H9 (cell line): ENCODE measurements at regions not wholly inside any gene's neighbourhood (a gene's known extent, or its start where the extent isn't known, plus 50 kb on each side); places are given as distances from the start of the nearest gene placed in this dataset.

ENCODE experiments used
- DNase-seq: peaks from one replicate; pipeline ENCODE4 v3.0.0-alpha.2; 2017
- H2AFZ ChIP-seq: one replicate; pipeline ENCODE4 v1.6.1; 2013; ENCODE audit warnings: mild to moderate bottlenecking, low read length, control low read depth, moderate library complexity
- H2AK5ac ChIP-seq: 2 replicates; pipeline ENCODE4 v1.6.1; 2013; ENCODE audit warnings: low read length, control low read depth, mixed read lengths; ENCODE audit not compliant: insufficient read length
- H2BK120ac ChIP-seq: one replicate; pipeline ENCODE4 v1.6.1; 2013; ENCODE audit warnings: low read depth, mild to moderate bottlenecking, low read length, control low read depth, inconsistent platforms; ENCODE audit not compliant: poor library complexity, severe bottlenecking
- H2BK12ac ChIP-seq: 2 replicates; pipeline ENCODE4 v1.6.1; 2013; ENCODE audit warnings: low read length, control low read depth, mixed read lengths, low read depth; ENCODE audit not compliant: insufficient read length
- H2BK15ac ChIP-seq: 2 replicates; pipeline ENCODE4 v1.6.1; 2013; ENCODE audit warnings: low read depth, low read length, control low read depth
- H2BK20ac ChIP-seq: one replicate; pipeline ENCODE4 v1.6.1; 2013; ENCODE audit warnings: low read depth, mild to moderate bottlenecking, low read length, control low read depth, inconsistent platforms; ENCODE audit not compliant: poor library complexity, severe bottlenecking
- H2BK5ac ChIP-seq: 2 replicates; pipeline ENCODE4 v1.6.1; 2013; ENCODE audit warnings: low read length, control low read depth, mixed read lengths; ENCODE audit not compliant: insufficient read length
- H3K14ac ChIP-seq: 2 replicates; pipeline ENCODE4 v1.6.1; 2013; ENCODE audit warnings: low read length, control low read depth; ENCODE audit not compliant: insufficient read depth
- H3K18ac ChIP-seq: 2 replicates; pipeline ENCODE4 v1.6.1; 2013; ENCODE audit warnings: low read depth, mild to moderate bottlenecking, mixed read lengths, low read length, control low read depth; ENCODE audit not compliant: insufficient read length
- H3K23ac ChIP-seq: 2 replicates; pipeline ENCODE4 v1.6.1; 2013; ENCODE audit warnings: low read length, control low read depth, mixed read lengths, low read depth; ENCODE audit not compliant: insufficient read length
- H3K23me2 ChIP-seq: 2 replicates; pipeline ENCODE4 v1.6.1; 2013; ENCODE audit warnings: low read depth, mild to moderate bottlenecking, mixed read lengths, low read length, control low read depth; ENCODE audit not compliant: insufficient read length, poor library complexity, severe bottlenecking
- H3K27ac ChIP-seq: 2 replicates; pipeline ENCODE4 v1.5.1; 2013; ENCODE audit warnings: low read length, control low read depth, mixed read lengths, low read depth; ENCODE audit not compliant: insufficient read length
- H3K27me3 ChIP-seq: 2 replicates; pipeline ENCODE4 v1.6.1; 2013; ENCODE audit warnings: low read length, control low read depth, inconsistent platforms; ENCODE audit not compliant: insufficient read depth
- H3K4ac ChIP-seq: 2 replicates; pipeline ENCODE4 v1.6.1; 2013; ENCODE audit warnings: low read depth, mild to moderate bottlenecking, control low read depth, inconsistent platforms, low read length, moderate library complexity
- H3K4me1 ChIP-seq: 2 replicates; pipeline ENCODE4 v1.6.1; 2013; ENCODE audit warnings: low read length, control low read depth, inconsistent platforms; ENCODE audit not compliant: insufficient read depth
- H3K4me2 ChIP-seq: 2 replicates; pipeline ENCODE4 v1.6.1; 2013; ENCODE audit warnings: low read length, control low read depth, mixed read lengths; ENCODE audit not compliant: insufficient read length, insufficient read depth
- H3K56ac ChIP-seq: 2 replicates; pipeline ENCODE4 v1.6.1; 2013; ENCODE audit warnings: low read depth, mild to moderate bottlenecking, mixed read lengths, low read length, control low read depth; ENCODE audit not compliant: insufficient read length
- H3K79me1 ChIP-seq: 2 replicates; pipeline ENCODE4 v1.6.1; 2013; ENCODE audit warnings: low read depth, mild to moderate bottlenecking, moderate library complexity, low read length, control low read depth, inconsistent platforms; ENCODE audit not compliant: insufficient read depth, poor library complexity, severe bottlenecking
- H3K79me2 ChIP-seq: 2 replicates; pipeline ENCODE4 v1.6.1; 2013; ENCODE audit warnings: low read length, control low read depth, inconsistent platforms; ENCODE audit not compliant: insufficient read depth
- H3K9ac ChIP-seq: 2 replicates; pipeline ENCODE4 v1.6.1; 2013; ENCODE audit warnings: low read length, control low read depth, mixed read lengths; ENCODE audit not compliant: insufficient read length; ENCODE audit errors: extremely low read depth
- H3K9me3 ChIP-seq: one replicate; pipeline ENCODE4 v1.6.1; 2013; ENCODE audit warnings: low read depth, low read length, inconsistent platforms; ENCODE audit not compliant: control insufficient read depth
- H3T11ph ChIP-seq: one replicate; pipeline ENCODE4 v1.6.1; 2013; ENCODE audit warnings: mild to moderate bottlenecking, low read length, control low read depth, inconsistent platforms
- H4K20me1 ChIP-seq: one replicate; pipeline ENCODE4 v1.6.1; 2013; ENCODE audit not compliant: control insufficient read depth, insufficient read length, insufficient read depth
- H4K5ac ChIP-seq: 2 replicates; pipeline ENCODE4 v1.6.1; 2013; ENCODE audit warnings: low read depth, mild to moderate bottlenecking, mixed read lengths, low read length, control low read depth; ENCODE audit not compliant: insufficient read length
- H4K8ac ChIP-seq: replicated peaks from 2 replicates; pipeline ENCODE4 v1.6.1; 2013; ENCODE audit warnings: low read length, control low read depth, mixed read lengths, low read depth; ENCODE audit not compliant: insufficient read length
- H4K91ac ChIP-seq: 2 replicates; pipeline ENCODE4 v1.6.1; 2013; ENCODE audit warnings: low read depth, mild to moderate bottlenecking, moderate library complexity, mixed read lengths, low read length, control low read depth; ENCODE audit not compliant: insufficient read length
- H3K27ac Mint-ChIP-seq, 3 experiments: 2 replicates in 2 of 3; 3 replicates in 1 of 3; pipeline ENCODE4 v1.8.0; 2020 to 2021; ENCODE audit warnings: mixed read lengths in 3 of 3, mild to moderate bottlenecking in 1 of 3, moderate library complexity in 1 of 3
- H3K27me3 Mint-ChIP-seq: 2 replicates; pipeline ENCODE4 v1.8.0; 2021; ENCODE audit warnings: low read depth, mild to moderate bottlenecking, moderate library complexity, mixed read lengths
- H3K36me3 Mint-ChIP-seq, 3 experiments: 2 replicates in 2 of 3; 3 replicates in 1 of 3; pipeline ENCODE4 v1.8.0; 2020 to 2021; ENCODE audit warnings: low read depth in 3 of 3, mixed read lengths in 3 of 3; ENCODE audit not compliant: insufficient read depth in 1 of 3
- H3K4me1 Mint-ChIP-seq, 2 experiments: 2 replicates each; pipeline ENCODE4 v1.8.0; 2020; ENCODE audit warnings: mixed read lengths in 2 of 2
- H3K4me3 Mint-ChIP-seq, 2 experiments: 2 replicates in 1 of 2; 3 replicates in 1 of 2; pipeline ENCODE4 v1.8.0; 2020 to 2021; ENCODE audit warnings: mild to moderate bottlenecking in 2 of 2, mixed read lengths in 2 of 2, moderate library complexity in 1 of 2
- H3K9me3 Mint-ChIP-seq, 2 experiments: 2 replicates in 1 of 2; 3 replicates in 1 of 2; pipeline ENCODE4 v1.8.0; 2020; ENCODE audit warnings: mild to moderate bottlenecking in 2 of 2, mixed read lengths in 2 of 2, moderate library complexity in 1 of 2
- WGBS: extraction: QIAGEN DNeasy Blood & Tissue Kit; methylation state at CpG from one replicate; pipeline ENCODE4 v1.1.7; 2013; ENCODE audit warnings: missing lambda C conversion rate, low lambda C conversion rate, mixed read lengths; ENCODE audit not compliant: insufficient read length; ENCODE audit errors: extremely low coverage; 5-methylcytosine and 5-hydroxymethylcytosine counted together
- TF ChIP-seq, protein P1 (sequence below): fragments of 200-600 bp; sonication (generic); conservative IDR thresholded peaks from 3 replicates; pipeline ENCODE4 v1.8.0; 2021; ENCODE audit warnings: antibody characterized with exemption, mild to moderate bottlenecking

GRCh38 chr9:26331223-26331622 is 561.4 kb downstream of the CAAP1 start:
- no peak overlapping the region for H3K18ac ChIP-seq
- peaks cover 11 to 13% of the 10 kb centered on the region in 2 experiments for H3K4me1 Mint-ChIP-seq
- H3K27me3 ChIP-seq = no peaks in the 10 kb centered on the region
- H4K5ac ChIP-seq = no peak overlapping the region
- no peak for DNase-seq
- H3K79me1 ChIP-seq = no peaks in the 10 kb centered on the region
- no peak overlapping the region for H3K23ac ChIP-seq
- no peaks in the 10 kb centered on the region for H3K4me1 ChIP-seq
- no peaks in the 10 kb centered on the region for H4K20me1 ChIP-seq
- no peaks in the 10 kb centered on the region for H3K9me3 Mint-ChIP-seq
- H4K91ac ChIP-seq = no peak overlapping the region
- no peaks in the 10 kb centered on the region for H3K79me2 ChIP-seq
- no peaks in the 10 kb centered on the region for H3K23me2 ChIP-seq
- H3T11ph ChIP-seq = no peak overlapping the region
- no peaks in the 10 kb centered on the region for H3K36me3 Mint-ChIP-seq
- no peak overlapping the region for H2AK5ac ChIP-seq
- no peak overlapping the region for H2AFZ ChIP-seq
- H2BK12ac ChIP-seq = no peak overlapping the region
- no peaks in the 10 kb centered on the region for H3K27me3 Mint-ChIP-seq
- no peak overlapping the region for H3K4me3 Mint-ChIP-seq
- no peak overlapping the region for H3K9ac ChIP-seq
- H3K27ac Mint-ChIP-seq = no peak overlapping the region
- no peak overlapping the region for H4K8ac ChIP-seq
- H2BK15ac ChIP-seq = no peak overlapping the region
- no peak overlapping the region for H2BK20ac ChIP-seq
- TF ChIP-seq, protein P1, sequence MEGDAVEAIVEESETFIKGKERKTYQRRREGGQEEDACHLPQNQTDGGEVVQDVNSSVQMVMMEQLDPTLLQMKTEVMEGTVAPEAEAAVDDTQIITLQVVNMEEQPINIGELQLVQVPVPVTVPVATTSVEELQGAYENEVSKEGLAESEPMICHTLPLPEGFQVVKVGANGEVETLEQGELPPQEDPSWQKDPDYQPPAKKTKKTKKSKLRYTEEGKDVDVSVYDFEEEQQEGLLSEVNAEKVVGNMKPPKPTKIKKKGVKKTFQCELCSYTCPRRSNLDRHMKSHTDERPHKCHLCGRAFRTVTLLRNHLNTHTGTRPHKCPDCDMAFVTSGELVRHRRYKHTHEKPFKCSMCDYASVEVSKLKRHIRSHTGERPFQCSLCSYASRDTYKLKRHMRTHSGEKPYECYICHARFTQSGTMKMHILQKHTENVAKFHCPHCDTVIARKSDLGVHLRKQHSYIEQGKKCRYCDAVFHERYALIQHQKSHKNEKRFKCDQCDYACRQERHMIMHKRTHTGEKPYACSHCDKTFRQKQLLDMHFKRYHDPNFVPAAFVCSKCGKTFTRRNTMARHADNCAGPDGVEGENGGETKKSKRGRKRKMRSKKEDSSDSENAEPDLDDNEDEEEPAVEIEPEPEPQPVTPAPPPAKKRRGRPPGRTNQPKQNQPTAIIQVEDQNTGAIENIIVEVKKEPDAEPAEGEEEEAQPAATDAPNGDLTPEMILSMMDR = no peak
- H3K56ac ChIP-seq = no peak overlapping the region
- WGBS = no CpG with 5 or more reads among the region's 3 CpGs
- H3K27ac ChIP-seq = no peak overlapping the region
- H2BK5ac ChIP-seq = no peak overlapping the region
- H2BK120ac ChIP-seq = no peak overlapping the region
- no peaks in the 10 kb centered on the region for H3K9me3 ChIP-seq
- no peak overlapping the region for H3K4ac ChIP-seq
- no peak overlapping the region for H3K4me2 ChIP-seq
- no peak overlapping the region for H3K14ac ChIP-seq
